ENCODE measurements at regions not wholly inside any gene's neighbourhood (a gene's known extent, or its start where the extent isn't known, plus 50 kb on each side); places are given as distances from the start of the nearest gene placed in this dataset.
"Not testable (repeated sequence)": the region's sequence is repeated elsewhere in the genome, so short reads cannot be mapped to it uniquely, and the experiment has no call there.

DNA sequence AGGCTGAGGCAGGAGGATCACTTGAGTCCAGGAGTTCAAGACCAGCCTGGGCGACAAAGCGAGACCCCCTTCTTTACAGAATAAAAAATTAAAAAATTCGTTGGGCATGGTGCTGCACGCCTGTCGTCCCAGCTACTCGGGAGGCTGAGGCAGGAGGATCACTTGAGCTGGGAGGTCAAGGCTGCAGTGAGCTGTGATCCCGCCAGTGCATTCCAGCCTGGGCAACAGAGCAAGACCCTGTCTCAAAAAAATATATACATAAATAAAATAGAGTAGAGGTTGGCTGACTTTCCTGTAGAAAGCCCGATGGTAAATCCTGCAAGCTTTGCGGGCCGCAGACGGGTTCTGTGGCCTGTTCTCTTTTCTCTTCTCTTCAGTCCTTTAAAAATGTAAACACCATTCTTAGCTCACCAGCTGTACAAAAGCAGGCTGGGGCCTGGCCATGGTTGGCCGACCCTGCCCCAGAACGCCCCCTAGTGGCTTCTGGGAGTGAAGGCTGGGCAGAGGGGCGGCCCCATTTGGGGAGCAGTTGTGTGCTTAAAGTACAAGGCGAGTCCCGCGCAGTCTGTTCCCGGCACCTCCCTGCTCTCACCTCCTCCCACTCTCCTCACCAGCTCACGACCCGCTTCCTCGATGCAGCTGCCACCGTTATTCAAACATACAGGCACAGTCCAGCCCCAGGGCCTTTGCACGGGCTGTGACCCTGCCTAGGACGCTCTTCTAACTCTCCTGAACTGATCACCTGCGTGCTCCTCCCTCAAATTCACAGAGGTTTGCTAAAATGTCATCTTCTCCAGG is 109.5 kb downstream of the CRLF3 start:
- DNase-seq (ENCODE audit: low read depth, low spot score); H3K27ac ChIP-seq: not testable (repeated sequence)

DNA sequence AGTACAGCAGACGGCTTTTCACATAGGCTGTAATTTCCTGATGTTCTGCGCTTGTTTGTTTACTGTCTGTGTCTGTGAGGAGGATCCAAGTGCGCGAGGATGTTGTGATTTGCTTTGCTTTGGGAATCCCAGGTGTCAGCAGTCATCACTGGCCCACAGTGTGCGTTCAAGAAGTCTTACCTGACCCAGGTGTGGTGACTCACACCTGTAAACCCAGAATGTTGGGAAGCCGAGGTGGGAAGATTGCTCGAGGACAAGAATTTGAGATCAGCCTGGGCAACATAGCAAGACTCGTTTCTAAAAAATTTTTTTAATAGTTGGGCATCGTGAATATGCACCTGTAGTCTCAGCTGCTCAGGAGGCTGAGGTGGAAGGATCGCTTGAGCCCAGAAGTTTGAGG is 110.7 kb downstream of the CRLF3 start:
- not testable (repeated sequence) for H3K27ac ChIP-seq; DNase-seq (ENCODE audit: low read depth, low spot score)

DNA sequence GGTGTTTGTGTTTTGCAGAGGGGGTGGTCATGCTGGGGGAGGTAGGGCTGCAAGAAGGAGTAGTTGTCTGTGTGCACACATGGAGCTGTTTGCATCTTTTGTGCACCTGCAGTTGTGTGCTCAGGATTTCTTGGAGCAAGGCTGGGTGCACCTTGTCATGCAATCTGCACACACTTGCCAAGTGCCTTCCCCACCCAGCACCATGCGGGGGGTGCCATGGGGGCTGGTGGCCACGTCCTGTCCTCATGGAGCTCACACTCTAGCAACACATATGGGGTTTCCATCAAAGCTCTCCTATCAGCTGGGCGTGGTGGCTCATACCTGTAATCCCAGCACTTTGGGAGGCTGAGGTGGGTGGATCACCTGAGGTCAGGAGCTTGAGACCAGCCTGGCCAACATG is 111.6 kb downstream of the CRLF3 start:
- H3K27ac ChIP-seq; DNase-seq (ENCODE audit: low read depth, low spot score): not testable (repeated sequence)

DNA sequence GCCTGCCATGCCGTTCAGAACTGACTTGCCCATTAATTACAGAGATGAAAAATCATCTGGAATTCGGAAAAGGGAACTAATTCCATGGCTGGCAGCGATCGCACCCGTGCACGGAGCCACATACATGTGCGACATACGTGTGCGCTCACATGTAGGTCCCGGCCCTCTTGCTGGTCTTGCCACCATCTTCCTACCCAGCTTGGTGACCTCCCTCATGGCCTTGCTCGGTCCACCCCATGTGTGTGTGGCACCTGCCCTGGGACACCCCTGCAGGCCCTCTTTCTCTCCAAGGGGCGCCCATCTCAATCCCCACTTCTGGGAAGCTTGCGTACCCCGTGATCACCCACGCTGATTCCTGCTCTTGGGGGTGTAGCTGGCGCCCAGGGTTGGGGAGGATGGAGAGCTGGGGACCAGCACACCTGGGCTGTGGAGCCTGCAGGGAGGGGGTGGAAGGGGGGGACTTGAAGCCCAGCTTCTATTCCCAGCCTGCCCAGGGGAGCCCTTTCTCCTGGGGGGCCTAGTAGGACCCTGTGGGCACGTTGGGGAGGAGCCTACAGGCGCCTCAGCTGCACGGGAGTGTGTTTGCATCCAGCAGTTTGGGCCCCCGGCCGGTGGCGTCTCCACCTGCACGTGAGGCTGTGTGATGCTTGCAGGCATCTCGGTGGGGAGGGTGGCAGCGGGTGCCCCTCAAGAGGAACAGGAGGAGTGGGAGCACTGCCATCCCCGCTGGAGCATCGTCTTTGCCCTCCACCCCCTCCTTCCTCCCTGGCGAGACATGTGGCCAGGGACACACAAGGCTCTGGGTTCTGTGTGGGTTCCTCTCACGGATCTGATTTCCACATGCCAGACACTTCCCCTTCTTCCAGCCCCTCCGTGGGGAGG is 112.6 kb downstream of the CRLF3 start:
- not testable (repeated sequence) for DNase-seq (ENCODE audit: low read depth, low spot score)

DNA sequence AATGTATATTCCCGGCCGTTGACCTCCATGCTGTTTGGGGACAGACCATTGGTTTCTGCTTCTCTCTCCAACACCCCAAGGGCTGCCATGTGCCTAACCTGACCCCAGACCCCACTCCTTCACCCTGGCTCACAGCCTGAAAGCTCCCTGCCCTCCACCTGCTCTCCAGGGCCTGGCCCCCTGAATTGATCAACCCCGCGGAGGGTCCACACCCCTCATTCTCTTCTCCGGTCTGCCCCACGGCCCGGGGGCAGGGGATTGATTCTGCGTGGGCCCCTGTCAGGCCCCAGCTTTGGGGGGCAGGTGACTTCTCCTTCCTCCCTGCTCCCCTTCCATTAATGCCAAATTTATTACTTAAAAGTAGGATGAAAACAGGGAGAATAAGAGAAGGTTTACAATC is 113.3 kb downstream of the CRLF3 start:
- not testable (repeated sequence) for DNase-seq (ENCODE audit: low read depth, low spot score); H3K27ac ChIP-seq

More for the DNA sequence above, 112.6 kb downstream of the CRLF3 start:
- H3K27ac ChIP-seq: not testable (repeated sequence)

DNA sequence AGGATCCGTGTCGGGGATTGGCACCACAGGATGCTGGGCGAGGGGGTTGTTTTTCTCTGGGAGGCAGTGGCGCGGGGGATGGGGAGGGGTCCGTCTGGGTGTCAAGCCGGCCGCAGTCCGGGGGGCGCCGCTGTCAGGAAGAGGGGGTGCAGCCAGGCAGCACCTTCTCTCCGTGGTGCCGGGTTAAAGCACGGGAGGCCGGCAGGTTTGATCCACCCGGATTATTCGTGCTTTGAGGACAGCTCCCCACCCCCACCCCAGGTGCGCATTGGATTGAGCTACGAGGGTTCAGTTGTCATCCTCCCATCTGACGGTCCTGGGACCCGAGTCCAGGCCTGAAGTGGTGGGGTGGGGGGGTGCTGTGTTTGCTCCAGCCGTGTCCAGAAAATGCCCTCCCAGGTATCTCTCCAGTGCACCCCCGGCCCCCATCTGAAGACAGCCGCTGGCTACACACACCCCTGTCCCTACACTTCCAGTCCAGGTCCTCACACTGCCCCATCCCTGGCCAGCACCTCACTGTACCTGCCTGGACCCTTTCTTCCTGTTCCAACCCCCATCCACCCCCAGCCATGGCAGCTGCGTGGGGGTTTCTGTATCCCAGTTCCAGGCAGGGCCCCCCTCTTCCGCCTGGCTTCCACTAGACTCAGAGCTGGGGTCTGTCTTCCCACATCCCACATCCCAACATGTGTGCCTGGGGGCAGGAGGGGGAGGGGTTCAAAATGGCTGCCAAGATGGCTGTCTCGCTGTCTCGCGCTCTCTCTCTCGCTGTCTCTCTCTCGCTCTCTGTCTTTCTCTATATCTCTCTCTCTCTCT is 114.0 kb downstream of the CRLF3 start:
- H3K27ac ChIP-seq: not testable (repeated sequence)

DNA sequence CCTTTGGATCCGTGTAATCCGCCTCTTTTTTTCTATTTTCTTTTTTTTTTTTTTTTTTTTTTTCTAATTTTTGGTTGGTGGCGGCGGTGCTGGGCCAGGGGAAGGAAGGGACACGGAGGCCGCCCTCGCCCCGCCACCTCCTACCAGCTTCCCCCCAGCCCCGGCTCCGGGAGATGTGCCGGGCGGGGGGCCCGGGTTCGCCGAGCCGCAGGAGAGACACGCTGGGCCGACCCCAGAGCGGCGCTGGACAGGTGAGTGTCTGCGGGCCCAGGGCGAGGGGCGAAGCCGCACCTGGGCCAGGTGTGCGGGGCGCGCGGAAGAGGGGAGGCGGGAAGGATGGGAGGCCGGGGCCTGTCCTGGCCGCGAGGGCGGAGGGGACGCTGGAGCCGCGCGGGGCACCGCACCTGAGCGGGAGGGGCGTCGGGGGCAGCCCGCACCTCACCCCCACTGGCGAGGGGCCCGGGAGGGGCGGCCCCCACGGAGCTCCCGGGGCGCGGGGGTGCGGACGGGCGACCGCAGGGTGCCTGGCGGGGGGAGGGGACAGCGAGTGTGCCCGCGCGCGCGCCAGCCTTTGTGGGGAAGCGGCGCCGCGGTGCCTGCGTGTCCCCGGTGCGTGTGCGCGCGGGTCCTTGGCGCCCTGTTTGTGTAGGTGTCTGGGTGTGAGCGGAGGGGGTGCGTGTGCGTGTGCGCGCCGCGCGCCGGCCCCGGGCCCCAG is 114.8 kb downstream of the CRLF3 start:
- not testable (repeated sequence) for H3K27ac ChIP-seq; DNase-seq (ENCODE audit: low read depth, low spot score)

More for the DNA sequence above, 114.0 kb downstream of the CRLF3 start:
- DNase-seq (ENCODE audit: low read depth, low spot score): not testable (repeated sequence)

DNA sequence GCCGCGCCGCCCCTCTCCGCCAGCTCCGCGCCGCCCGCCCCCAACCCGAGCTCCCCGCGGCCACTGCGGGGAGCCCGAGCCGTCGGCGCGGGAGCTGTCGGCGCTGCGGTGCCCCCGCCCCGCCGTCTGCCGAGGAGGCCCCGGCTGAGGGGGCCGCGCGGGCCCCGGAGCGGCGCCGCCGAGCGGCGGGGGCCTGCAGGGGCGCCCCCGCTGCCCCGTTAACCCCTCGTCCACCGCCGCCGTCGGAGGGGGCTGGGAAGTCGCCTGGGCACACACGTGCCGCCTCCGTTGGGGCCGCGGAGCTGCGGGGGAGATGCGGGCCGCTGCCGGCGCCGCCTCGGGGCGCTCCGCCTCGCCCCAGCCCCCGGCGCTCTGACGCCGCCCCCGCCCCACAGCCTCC is 115.4 kb downstream of the CRLF3 start:
- not testable (repeated sequence) for DNase-seq (ENCODE audit: low read depth, low spot score)
- H3K27ac ChIP-seq: peak overlapping the region; percentile 9

DNA sequence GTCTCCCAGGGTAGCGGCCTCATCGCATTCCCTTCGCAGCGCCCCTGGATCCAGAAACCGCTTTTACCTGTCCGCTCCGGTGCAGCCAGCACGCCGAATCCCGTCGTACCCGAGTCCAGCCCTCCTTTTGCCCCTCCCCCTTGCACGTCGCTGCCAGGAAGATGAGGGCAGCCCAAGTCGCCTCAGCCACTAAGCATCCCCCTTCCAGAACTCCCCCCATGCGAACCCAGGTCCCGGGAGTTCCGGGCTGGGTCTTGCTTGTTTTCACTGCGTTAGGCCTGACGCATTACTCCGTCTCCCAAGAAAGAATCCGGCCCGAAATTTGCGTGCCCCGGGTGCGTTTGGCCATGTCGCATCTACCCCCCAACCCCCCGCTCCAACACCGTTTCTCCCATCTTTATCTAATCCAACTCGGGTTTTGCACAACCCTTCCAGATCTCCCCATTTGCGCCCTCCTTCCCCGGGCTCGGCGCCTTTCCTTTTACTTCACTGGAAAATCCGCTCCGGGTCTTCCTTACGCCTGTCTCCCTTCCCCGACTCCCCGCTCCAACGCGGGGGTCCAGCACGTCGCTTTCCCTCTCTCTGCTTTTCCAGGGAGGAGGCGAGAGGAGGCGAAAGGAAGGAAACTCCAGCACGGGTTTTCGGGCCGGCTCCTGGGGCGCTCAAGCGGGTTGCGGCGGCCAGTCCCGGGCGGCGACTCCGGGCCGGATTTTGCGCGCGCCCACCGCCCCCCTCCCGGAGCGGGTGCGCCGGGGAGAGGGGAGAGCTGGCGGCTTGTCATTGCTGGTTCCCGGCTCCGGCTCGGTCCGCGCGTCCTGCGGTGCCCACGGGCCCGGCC is 116.0 kb downstream of the CRLF3 start:
- DNase-seq (ENCODE audit: low read depth, low spot score): peak; percentile 44
- peak overlapping the region; percentile 9 for H3K27ac ChIP-seq

DNA sequence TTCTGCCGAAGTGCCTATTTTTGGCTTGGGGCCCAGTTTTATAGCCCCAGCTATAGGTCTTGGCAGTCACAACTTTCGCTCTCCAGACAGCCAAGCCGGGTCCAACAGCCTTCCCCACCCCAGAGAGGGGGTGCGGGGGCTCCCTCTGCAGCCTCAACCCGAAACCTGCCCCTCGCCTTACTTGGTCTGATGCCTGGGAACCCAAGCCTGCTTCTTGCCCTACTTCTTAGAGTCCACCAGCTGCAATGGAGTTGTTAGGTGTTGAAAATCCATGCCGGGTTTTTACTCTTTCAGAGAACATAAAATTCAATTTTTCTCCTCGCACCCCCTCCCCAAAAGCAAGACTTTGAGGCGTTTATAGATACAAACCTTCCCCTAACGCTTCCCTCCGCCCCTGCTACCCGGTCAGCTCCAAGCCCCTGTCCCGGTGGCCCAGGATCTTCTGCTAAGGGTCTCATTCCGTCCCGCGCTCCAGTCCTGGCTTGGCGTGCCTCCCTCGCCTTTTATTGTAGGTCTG is 116.7 kb downstream of the CRLF3 start:
- not testable (repeated sequence) for H3K27ac ChIP-seq

DNA sequence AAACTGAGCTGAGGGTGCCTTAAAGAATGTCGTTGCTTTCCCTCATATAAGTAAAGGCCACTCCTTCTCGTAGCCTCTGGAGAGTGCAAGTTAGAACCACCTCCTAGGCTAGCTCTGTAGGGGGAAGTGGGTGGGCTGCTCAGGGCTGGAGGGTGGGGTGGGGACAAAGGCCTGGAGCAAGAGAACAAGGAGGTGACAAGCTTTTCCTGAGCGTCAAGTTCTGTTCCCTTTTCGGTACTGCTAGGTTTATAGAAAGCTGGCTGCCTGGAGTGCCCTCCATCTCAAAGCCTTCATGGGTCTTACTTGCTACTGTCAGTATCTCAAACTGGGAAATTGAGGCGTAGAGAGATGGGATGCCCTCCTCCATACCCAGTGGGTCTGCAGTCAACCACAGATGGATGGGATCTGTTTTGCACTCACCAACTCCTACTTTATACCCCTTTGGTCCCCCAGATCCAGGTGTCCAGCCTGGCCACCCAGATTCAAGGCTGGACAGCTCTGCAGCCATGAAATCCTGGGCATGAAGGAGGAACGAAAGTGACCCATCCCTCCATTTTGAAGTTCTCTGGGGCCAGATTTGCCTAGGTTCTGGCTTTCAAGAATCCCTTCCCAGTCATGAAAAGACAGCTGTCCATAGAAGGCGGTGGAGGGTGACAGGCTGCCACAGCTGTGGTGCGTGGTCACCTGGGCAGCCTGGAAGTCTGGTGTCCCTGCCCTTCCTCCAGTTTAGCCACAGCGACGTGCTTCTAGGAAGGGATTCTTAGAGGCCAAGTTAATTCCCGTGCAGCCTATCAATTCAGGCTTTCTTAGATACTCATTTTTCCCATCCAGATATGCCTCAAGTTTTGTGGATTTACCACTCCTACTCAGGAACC is 117.8 kb downstream of the CRLF3 start:
- H3K27ac ChIP-seq: not testable (repeated sequence)

More for the DNA sequence above, 116.7 kb downstream of the CRLF3 start:
- not testable (repeated sequence) for DNase-seq (ENCODE audit: low read depth, low spot score)

DNA sequence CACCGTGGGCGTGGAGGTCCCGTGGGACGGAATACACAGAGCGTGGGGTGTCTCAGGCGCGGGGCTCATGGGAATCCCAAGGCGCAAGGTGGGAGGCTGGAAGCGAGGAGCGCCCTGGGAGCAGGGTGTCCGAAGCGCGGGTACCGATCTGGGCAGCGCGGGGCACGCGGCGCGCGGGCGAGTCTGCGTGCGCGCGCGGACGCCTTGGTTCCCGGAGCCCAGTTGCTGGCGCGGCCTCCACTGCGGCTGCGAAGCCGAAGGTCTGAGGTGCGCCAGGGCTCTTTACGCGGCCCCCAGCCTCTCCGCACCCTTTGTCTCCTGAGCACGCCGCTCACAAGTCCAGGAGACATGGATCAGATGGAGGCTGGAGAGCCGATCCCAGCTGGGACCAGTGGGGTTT is 118.5 kb downstream of the CRLF3 start:
- not testable (repeated sequence) for H3K27ac ChIP-seq; DNase-seq (ENCODE audit: low read depth, low spot score)

More for the DNA sequence above, 117.8 kb downstream of the CRLF3 start:
- not testable (repeated sequence) for DNase-seq (ENCODE audit: low read depth, low spot score)

DNA sequence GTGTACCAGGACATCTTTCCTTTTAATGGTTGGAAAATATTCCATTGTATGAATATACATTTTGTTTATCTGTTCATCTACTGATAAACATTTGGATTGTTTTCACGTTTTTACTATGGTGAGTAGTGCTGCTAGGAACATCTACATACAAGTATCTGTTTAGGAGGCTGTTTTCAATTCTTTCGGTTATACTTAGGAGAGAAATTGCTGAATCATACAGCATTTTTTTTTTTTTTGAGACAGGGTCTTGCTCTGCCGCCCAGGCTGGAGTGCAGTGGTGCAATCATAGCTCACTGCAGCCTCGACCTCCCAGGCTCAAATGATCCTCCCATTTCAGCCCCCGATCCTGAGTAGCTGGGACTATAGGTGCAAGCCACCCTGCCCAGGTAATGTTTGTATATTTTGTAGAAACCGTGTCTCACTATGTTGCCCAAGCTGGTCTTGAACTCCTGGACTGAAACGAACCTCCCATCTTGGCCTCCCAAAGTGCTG is 122.9 kb downstream of the CRLF3 start:
- DNase-seq (ENCODE audit: low read depth, low spot score): no peak
- H3K27ac ChIP-seq: no peak overlapping the region

DNA sequence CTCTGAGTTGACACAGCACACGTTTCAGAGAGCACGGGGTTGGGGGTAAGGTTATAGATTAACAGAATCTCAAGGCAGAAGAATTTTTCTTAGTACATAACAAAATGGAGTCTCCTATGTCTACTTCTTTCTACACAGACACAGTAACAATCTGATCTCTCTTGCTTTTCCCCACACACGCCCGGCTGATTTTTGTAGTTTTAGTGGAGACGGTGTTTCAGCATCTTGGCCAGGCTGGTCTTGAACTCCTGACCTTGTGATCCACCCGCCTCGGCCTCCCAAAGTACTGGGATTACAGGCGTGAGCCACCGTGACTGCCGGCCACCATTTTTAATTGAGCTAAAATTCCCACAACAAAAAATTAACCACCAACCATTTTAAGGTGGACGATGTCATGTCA is 123.7 kb downstream of the CRLF3 start:
- not testable (repeated sequence) for H3K27ac ChIP-seq; DNase-seq (ENCODE audit: low read depth, low spot score)

DNA sequence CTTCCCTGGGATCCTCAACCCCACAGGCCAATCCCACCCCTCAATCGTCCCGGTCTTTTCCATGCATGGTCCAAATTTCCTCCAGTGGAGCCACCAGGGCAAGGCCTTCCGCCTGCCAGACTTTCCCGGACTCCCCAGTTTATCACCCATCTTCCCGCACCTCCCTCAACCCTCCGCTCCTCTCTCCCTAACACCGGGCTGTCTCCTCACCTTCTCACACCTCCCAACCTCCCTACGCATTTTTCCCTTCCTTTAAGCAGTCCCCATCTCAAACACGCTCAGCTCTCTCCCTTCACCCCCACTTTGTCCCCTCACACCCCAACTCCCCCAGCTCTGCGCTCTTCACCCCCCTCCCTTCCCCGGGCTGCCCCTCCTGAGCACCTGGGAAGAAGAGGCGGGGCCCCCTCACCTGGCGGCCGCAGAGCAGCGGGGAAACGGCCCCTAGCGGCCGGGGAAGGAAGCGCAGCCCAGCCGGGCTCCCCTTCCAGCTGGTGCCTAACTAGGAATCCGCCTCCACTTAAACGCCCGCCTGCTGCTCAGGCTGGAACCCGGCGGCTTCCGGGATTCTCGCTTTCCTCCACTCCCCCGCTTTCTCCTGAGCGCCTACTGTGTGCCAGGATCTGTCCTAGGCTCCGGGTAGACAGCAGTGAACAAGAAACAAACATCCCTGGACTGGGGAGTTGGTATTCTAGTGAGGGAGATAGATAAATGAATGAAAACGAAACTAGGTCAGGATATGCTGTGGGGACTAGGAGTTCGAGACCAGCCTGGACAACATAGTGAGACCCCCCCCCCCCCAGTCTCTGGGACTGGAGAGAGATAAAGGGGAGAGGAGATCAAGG is 126.7 kb downstream of the CRLF3 start:
- DNase-seq (ENCODE audit: low read depth, low spot score); H3K27ac ChIP-seq: not testable (repeated sequence)

DNA sequence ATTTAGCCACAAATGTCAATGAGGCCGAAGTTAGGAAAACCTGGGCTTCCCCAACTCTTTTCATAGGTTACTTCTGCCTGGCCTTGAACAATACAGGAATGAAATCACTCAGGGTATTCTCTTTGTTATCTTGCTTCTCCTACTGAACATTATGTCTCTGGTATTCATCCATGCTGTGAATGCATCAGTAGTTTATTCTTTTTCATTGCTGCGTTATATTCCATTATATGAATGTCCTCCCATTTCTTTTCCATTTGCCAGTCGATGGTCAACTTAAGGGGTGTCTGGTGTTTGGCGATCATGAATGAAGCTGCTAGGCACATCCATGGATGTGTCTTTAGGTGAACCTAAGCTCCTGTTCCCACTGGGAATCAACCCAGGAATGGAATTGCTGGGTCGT is 128.3 kb downstream of the CRLF3 start:
- no peak for DNase-seq (ENCODE audit: low read depth, low spot score)
- no peak overlapping the region for H3K27ac ChIP-seq

All from epithelial cell of prostate (primary cell).